ENCODE measurements at regions not wholly inside any gene's neighbourhood (a gene's known extent, or its start where the extent isn't known, plus 50 kb on each side); places are given as distances from the start of the nearest gene placed in this dataset.

- DNase-seq, result no peak
Observed at GRCh38 chr20:52476074-52476750, 284.6 kb upstream of the ZFP64 start.

DNA sequence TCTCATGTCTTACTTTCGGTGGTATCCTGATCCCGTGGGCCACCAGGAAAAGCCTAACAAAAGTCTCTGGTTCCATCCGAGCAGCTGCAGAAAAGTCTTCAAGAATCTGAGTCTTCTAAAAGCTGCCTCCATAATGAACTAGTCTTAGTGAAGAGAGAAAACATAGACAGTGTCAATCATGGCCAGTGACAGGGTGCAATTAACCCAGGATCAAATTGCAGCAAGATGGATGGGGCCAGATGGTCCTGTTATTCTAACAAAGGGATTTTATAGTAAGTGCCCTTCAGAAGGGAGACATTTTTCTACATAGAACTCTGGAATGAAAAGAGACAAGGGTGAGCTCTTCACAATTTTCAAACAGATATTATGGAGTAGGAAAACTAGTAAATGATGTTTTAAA lies 281.6 kb upstream of the ZFP64 start:
- DNase-seq, result no peak

DNA sequence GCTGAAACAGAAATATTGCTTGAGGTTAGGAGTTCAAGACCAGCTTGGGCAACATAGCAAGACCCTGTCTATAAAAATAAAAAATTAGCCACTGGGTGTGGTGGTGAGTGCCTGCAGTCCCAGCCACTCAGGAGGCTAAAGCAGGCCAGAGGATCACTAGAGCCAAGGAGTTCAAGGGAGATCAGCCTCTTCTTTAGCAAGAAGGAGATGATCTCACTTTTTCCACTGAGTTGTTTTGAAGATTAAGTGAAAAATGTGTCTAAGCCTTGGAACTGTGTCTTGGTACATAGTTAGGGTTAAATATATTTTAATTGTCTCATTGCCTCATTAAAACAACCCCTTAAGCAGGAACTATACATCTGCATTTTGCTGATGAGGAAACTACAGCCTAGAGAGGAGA lies 279.0 kb upstream of the ZFP64 start:
- DNase-seq, result no peak

- no peak for DNase-seq
Observed at GRCh38 chr20:52469128-52469527, 277.5 kb upstream of the ZFP64 start.

- no peak for DNase-seq
Observed at GRCh38 chr20:52465991-52466390, 274.4 kb upstream of the ZFP64 start.

DNA sequence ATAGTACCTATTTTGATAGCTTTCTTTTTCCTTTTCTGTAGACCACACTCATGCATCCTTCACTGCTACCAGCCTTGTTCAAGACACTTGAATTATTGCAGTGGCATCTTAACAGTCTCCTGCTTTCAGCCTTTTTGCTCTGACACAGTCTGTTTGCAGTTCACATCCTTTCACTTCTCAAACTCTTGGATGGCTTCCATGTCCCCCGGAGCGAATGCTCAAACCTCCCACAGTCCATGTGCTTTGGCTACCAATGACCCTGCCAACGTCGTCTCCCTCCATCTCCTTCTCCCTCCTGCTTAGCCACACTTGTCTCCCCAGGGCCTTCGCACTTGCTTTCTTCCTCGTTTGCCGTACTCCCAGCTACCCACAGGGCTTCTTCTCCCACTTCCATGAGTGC lies 270.0 kb upstream of the ZFP64 start:
- DNase-seq, result no peak

- no peak for DNase-seq
Observed at GRCh38 chr20:52459150-52459549, 267.6 kb upstream of the ZFP64 start.

GRCh38 chr20:52457826-52458225 lies 266.2 kb upstream of the ZFP64 start:
- no peak for DNase-seq

DNA sequence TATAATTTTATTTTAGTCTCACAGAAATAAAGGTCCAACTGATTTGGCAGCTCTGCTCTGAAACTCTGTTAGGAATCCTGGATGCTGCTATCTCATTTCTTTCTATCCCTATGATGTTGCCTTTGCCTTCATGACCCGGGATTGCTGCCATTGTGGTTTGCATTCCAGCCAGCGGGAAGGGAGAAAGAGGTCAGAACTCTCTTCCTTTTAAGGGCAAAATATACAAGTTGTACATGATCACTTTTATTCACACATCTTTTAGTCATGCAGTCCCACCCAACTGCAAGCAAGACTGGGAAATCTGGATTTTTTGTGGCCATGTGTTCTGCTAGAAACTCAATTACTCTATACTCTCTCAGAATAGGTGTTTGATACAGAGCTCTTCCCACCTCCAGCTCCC lies 263.1 kb upstream of the ZFP64 start:
- no peak for DNase-seq

DNA sequence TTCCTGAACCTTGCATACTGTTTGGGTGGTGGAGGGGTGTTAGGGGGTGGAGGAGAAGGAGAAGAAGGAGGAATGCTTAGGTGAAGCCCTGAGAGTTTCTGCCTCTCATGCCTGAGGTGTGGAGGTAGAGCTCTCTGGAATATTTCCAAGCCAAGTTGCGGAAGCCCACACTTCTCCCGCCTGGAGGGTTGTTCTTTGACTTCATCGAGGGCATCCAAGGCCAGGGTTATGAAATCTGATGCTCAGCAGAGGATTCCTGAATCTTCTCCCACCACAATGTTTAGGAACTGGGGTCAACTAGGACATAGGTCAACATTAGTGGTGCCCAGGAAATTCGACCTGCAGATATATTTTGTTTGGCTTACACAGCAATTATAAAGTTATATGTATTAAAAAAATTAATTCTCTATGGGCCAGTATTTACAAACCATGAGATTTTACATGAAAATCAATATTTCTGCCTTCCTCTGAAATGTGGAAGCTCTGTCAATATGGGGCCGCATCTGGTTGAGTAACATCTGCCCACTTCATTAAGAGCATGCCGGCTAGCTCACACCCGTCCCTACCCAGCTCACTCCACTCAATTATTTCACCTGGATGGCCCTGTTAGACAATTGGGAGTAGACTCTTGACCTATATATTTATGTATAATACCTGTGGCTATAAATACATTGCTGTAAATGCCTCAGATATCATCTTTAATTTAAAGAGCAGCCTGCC lies 257.1 kb upstream of the ZFP64 start:
- DNase-seq, result no peak

DNA sequence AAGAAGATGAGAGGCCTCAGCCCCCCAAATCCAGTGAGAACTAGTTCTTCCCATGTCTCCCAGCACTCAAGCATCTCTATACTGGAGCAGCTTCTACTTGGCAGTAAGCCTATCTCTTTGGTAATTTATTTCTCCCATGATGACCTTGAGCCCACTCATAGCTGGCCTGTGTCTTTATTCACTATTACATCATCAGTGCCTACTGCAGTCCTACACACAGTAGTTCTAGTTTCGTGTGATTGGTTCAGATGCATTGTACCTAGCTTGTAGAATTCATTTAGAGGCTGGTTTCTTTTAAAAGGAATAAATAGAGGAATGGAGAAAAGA lies 255.6 kb upstream of the ZFP64 start:
- DNase-seq, result no peak

- DNase-seq, result no peak
Observed at GRCh38 chr20:52446421-52447224, 255.0 kb upstream of the ZFP64 start.

DNA sequence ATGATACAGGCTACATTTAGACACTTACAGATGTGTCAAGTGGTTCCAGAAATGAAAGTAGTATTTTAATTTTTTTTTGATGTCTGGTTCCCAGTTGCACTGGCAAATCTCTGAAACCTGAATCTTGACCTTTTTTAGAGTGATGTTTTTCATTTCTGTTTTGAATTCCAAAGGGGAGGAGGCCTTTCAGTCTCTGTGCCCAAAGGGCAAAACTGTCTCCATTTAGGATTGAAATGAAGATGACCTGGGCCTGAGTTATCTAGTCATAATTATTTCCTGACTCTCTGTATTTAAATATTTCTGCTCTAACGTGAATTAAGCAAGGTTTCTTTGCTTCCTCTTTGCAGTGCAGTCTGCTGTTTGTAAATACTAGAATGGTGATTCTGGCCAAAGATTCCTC lies 252.9 kb upstream of the ZFP64 start:
- no peak for DNase-seq

- DNase-seq, result no peak
Observed at GRCh38 chr20:52443874-52444273, 252.3 kb upstream of the ZFP64 start.

DNA sequence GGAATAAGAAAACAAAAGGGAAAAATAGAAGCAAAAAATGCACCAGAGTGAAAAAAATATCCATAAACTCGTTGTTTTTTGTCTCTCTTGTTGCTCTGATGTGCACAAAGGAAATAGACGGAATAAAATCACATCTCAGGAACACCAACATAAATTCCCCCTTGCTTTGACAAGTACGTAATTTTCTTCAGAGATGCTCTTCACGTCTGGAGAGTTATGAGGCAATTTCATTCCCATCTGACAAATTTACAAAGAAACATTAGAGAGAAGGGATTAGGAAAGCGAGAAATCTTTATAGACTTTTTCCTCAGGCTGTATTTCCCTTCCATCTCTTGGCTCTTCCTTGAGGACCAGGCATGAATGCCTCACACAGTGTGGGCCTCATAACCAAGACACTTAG lies 250.1 kb upstream of the ZFP64 start:
- no peak for DNase-seq

DNA sequence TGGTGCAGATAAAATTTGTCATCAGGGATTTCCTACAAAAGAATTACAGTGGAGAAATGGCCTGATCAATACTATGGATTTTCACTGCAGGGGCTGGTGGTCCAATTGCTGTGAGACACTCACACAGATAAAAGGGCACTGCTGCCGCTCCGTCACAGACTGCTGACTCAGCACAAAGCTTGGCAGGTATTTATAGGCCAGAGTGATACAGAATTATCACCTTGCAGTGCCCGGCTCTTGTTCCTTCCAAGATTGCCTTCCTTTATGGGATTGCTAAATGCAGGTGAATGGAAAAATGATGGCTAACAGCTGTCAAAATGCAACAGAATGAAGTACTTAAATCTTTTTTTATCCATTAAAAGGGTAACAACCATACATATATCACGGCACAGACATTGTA lies 247.8 kb upstream of the ZFP64 start:
- peak in 1 of 14 donors; percentile 0 for DNase-seq

- no peak for DNase-seq
Observed at GRCh38 chr20:52438326-52438963, 246.9 kb upstream of the ZFP64 start.

- DNase-seq, result no peak
Observed at GRCh38 chr20:52434453-52434852, 242.9 kb upstream of the ZFP64 start.

- no peak for DNase-seq
Observed at GRCh38 chr20:52434041-52434425, 242.5 kb upstream of the ZFP64 start.

DNA sequence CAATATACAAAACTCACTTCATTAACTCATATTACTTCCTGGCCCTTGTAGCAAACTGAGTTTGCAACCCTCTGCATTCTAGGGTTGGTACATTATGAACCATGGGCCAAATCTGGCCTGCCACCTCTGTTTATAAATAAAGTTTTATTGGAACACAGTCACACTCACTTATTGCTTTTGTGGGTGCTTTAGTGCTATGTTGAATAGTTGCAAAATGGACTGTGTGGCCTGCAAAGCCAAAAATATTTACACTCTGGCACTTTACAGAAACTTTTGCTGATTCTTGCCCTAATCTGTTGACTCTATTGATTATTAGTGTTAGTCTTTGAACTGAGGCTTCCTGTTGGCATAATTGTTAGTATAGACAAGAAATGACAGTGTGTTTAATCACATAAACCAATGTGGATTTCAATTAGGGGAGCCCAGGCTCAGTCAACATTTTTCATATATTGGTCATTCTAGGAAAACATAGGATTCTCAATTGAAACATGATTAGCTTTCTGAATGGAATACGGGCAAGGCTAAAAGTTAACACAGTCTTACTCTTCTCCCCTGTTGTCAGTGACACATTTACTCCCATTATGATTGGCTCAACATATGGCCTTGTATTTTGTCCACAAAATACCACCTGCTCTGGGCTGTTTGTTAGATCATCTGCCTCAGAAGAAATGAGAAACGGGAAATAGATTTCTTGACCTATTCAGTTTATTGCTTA lies 241.9 kb upstream of the ZFP64 start:
- no peak for DNase-seq

DNA sequence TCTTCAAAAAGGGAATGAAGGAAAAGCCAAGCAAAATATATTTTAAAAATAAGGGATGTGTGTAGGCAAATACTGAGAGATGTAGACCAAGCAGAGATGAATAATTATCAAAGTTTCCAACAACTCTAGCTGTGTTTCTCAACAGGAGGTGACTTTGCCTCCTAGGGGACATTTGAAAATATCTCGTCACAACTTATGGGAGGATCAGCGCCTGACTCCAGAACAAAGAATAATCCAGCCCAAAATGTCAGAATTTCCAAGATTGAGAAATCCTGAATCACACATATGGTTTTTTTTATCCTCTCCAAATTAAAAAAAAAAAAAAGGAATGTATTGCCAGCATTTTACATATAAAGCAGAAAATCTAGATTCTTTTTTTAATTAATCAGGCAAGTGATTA lies 241.2 kb upstream of the ZFP64 start:
- DNase-seq, result no peak

- DNase-seq, result no peak
Observed at GRCh38 chr20:52429029-52429428, 237.4 kb upstream of the ZFP64 start.

GRCh38 chr20:52427960-52428359 lies 236.4 kb upstream of the ZFP64 start:
- no peak for DNase-seq
